CMK (cell line): ENCODE measurements at regions not wholly inside any gene's neighbourhood (a gene's known extent, or its start where the extent isn't known, plus 50 kb on each side); places are given as distances from the start of the nearest gene placed in this dataset.

Source experiments
- DNase-seq: peaks from one replicate; pipeline ENCODE4 v3.0.0-alpha.2; 2010; ENCODE audit warnings: low read depth

- DNase-seq = no peak
Observed at GRCh38 chr20:43306837-43307236, 117.1 kb upstream of the PTPRT start.

GRCh38 chr20:43305749-43306148 is 116.0 kb upstream of the PTPRT start:
- DNase-seq = no peak

- DNase-seq = no peak
Observed at GRCh38 chr20:43304598-43304997, 114.9 kb upstream of the PTPRT start.

- DNase-seq = no peak
Observed at GRCh38 chr20:43302936-43303335, 113.2 kb upstream of the PTPRT start.

- no peak for DNase-seq
Observed at GRCh38 chr20:43300901-43301300, 111.2 kb upstream of the PTPRT start.

- DNase-seq = no peak
Observed at GRCh38 chr20:43295781-43296180, 106.1 kb upstream of the PTPRT start.

GRCh38 chr20:43295263-43295662 is 105.6 kb upstream of the PTPRT start:
- DNase-seq = no peak

GRCh38 chr20:43294031-43294430 is 104.3 kb upstream of the PTPRT start:
- DNase-seq = no peak

- DNase-seq = no peak
Observed at GRCh38 chr20:43293068-43293786, 103.5 kb upstream of the PTPRT start.

GRCh38 chr20:43292222-43292621 is 102.5 kb upstream of the PTPRT start:
- DNase-seq = no peak

GRCh38 chr20:43287637-43288036 is 97.9 kb upstream of the PTPRT start:
- no peak for DNase-seq

GRCh38 chr20:43285170-43285569 is 95.5 kb upstream of the PTPRT start:
- no peak for DNase-seq

GRCh38 chr20:43284486-43284885 is 94.8 kb upstream of the PTPRT start:
- DNase-seq = no peak

GRCh38 chr20:43283126-43283525 is 93.4 kb upstream of the PTPRT start:
- DNase-seq = no peak

- no peak for DNase-seq
Observed at GRCh38 chr20:43271980-43272379, 82.3 kb upstream of the PTPRT start.

GRCh38 chr20:43265449-43265848 is 75.7 kb upstream of the PTPRT start:
- no peak for DNase-seq

- DNase-seq = no peak
Observed at GRCh38 chr20:43263226-43263625, 73.5 kb upstream of the PTPRT start.

GRCh38 chr20:43262341-43262740 is 72.6 kb upstream of the PTPRT start:
- no peak for DNase-seq

GRCh38 chr20:43255877-43256276 is 66.2 kb upstream of the PTPRT start:
- DNase-seq = no peak

GRCh38 chr20:43252761-43253160 is 63.1 kb upstream of the PTPRT start:
- DNase-seq = no peak

- no peak for DNase-seq
Observed at GRCh38 chr20:43248341-43248740, 58.6 kb upstream of the PTPRT start.

GRCh38 chr20:43247361-43247760 is 57.7 kb upstream of the PTPRT start:
- no peak for DNase-seq

- DNase-seq = no peak
Observed at GRCh38 chr20:43244647-43245046, 54.9 kb upstream of the PTPRT start.

- no peak for DNase-seq
Observed at GRCh38 chr20:43243672-43244269, 54.1 kb upstream of the PTPRT start.
